ENCODE measurements at regions not wholly inside any gene's neighbourhood (a gene's known extent, or its start where the extent isn't known, plus 50 kb on each side); places are given as distances from the start of the nearest gene placed in this dataset.
A peak's percentile ranks its signal among the peaks of the same experiment; 100 is the strongest.

- Histone ChIP-seq H3K4me3 (ENCODE audit: low read depth, low read length, poor library complexity, severe bottlenecking) (no peak overlapping the region), H2AFZ (ENCODE audit: low read length) (peak overlapping the region; percentile 3; the same call in 1 of the 2 replicates), H3K79me2 (ENCODE audit: insufficient read depth, low read depth, low read length) (no peaks in the 10 kb centered on the region), H3K27ac (ENCODE audit: low read depth, low read length, poor library complexity, severe bottlenecking) (no peak overlapping the region), H3K9me3 (ENCODE audit: low read length) (no peaks in the 10 kb centered on the region), H3K4me1 (ENCODE audit: insufficient read depth, low read length, poor library complexity, severe bottlenecking) (peaks cover 59% of the 10 kb centered on the region), H3K36me3 (ENCODE audit: insufficient read depth, low read length) (no peaks in the 10 kb centered on the region), H3K9me2 (ENCODE audit: insufficient read depth, low read length) (no peaks in the 10 kb centered on the region), H4K20me1 (ENCODE audit: insufficient read depth, low read length) (no peaks in the 10 kb centered on the region), H3K4me2 (ENCODE audit: low read length) (peak overlapping the region; percentile 12; the same call in 1 of the 2 replicates)
- CTCF ChIA-PET (ENCODE audit: unreplicated experiment) = no interaction called here
- POLR2A ChIA-PET = interaction anchor here (0.6 to 1.0 kb wide), 3 partner anchors 41 to 322 kb away, joined by 3 to 6 read pairs (median 4); no protein-coding TSS in a partner anchor
- DNase-seq (ENCODE audit: low spot score) = no peak
- BruUV-seq (replicated peaks) = no TSS peak
- intact Hi-C loops (cut with micrococcal nuclease; ENCODE audit: unreplicated experiment) = no loop called here
- TF ChIP-seq EZH2phosphoT487 (IDR thresholded peaks at IDR 0.05; ENCODE audit: borderline replicate concordance, low read depth, low read length) = no peak
- TF ChIP-seq, protein P1, sequence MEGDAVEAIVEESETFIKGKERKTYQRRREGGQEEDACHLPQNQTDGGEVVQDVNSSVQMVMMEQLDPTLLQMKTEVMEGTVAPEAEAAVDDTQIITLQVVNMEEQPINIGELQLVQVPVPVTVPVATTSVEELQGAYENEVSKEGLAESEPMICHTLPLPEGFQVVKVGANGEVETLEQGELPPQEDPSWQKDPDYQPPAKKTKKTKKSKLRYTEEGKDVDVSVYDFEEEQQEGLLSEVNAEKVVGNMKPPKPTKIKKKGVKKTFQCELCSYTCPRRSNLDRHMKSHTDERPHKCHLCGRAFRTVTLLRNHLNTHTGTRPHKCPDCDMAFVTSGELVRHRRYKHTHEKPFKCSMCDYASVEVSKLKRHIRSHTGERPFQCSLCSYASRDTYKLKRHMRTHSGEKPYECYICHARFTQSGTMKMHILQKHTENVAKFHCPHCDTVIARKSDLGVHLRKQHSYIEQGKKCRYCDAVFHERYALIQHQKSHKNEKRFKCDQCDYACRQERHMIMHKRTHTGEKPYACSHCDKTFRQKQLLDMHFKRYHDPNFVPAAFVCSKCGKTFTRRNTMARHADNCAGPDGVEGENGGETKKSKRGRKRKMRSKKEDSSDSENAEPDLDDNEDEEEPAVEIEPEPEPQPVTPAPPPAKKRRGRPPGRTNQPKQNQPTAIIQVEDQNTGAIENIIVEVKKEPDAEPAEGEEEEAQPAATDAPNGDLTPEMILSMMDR (conservative IDR thresholded peaks at IDR 0.05; ENCODE audit: low read length) = no peak
These were observed 103.7 kb downstream of the VCPKMT start for GRCh38 chr14:50012644-50013043.

DNA sequence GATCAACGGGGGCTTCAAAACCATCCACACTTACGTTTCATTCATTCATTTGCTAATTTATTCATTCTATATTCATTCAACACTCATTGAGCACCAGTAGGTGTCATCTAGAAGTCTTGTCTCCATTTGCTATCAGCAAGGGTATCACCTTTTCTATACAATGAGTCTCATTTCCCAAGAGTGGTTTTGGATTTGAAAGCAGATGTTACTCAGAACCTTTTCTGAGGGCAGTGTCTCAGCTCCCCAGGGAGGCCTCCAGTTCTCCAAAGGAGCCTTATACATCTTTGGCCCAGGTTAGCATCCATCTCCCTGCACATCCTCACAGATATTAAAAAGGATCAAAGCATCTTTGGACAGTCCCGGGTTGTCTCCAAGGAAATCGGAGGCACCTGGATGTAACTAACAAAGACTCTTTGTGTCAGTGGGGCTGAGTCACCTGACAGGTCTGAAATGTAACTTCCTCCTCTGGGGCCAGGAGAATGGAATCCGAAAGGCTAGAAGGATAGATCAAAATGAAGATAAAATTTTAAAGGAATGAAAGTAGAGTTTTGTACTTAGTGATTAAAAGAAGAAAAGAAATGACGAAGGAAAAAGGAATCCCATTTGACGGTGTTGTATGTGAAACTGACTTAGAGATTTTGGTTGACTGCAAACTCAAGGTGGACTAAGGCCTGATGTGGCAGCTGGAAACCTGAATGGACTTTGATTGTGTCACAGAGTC lies 103.0 kb downstream of the VCPKMT start:
- H3K4me3 ChIP-seq (ENCODE audit: low read depth, low read length, poor library complexity, severe bottlenecking) = no peak overlapping the region
- H4K20me1 ChIP-seq (ENCODE audit: insufficient read depth, low read length) = no peaks in the 10 kb centered on the region
- DNase-seq (ENCODE audit: low spot score) = peak; percentile 16
- intact Hi-C loops (cut with micrococcal nuclease; ENCODE audit: unreplicated experiment) = no loop called here
- H2AFZ ChIP-seq (ENCODE audit: low read length) = peak overlapping the region; percentile 3; the same call in 1 of the 2 replicates
- 0 out of 2 replicates have a peak overlapping the region, but pooled peaks have one; percentile 1 for H3K4me2 ChIP-seq (ENCODE audit: low read length)
- no peaks in the 10 kb centered on the region for H3K9me3 ChIP-seq (ENCODE audit: low read length)
- H3K4me1 ChIP-seq (ENCODE audit: insufficient read depth, low read length, poor library complexity, severe bottlenecking) = peaks cover 52% of the 10 kb centered on the region
- no TSS peak for BruUV-seq (replicated peaks)
- CTCF ChIA-PET (ENCODE audit: unreplicated experiment) = no interaction called here
- H3K9me2 ChIP-seq (ENCODE audit: insufficient read depth, low read length) = no peaks in the 10 kb centered on the region
- no peak overlapping the region for H3K27ac ChIP-seq (ENCODE audit: low read depth, low read length, poor library complexity, severe bottlenecking)
- POLR2A ChIA-PET = interaction anchor here (1.0 kb wide), 1 partner anchor 41 kb away, joined by 3 read pairs; no protein-coding TSS in a partner anchor
- no peaks in the 10 kb centered on the region for H3K36me3 ChIP-seq (ENCODE audit: insufficient read depth, low read length)
- no peaks in the 10 kb centered on the region for H3K79me2 ChIP-seq (ENCODE audit: insufficient read depth, low read depth, low read length)
- TF ChIP-seq, protein P1 (conservative IDR thresholded peaks at IDR 0.05; ENCODE audit: low read length) = no peak
- no peak for TF ChIP-seq EZH2phosphoT487 (IDR thresholded peaks at IDR 0.05; ENCODE audit: borderline replicate concordance, low read depth, low read length)

GRCh38 chr14:50013934-50014333 lies 102.4 kb downstream of the VCPKMT start:
- intact Hi-C loops (cut with micrococcal nuclease; ENCODE audit: unreplicated experiment) = no loop called here
- H3K79me2 ChIP-seq (ENCODE audit: insufficient read depth, low read depth, low read length) = no peaks in the 10 kb centered on the region
- peaks cover 46% of the 10 kb centered on the region for H3K4me1 ChIP-seq (ENCODE audit: insufficient read depth, low read length, poor library complexity, severe bottlenecking)
- H3K4me2 ChIP-seq (ENCODE audit: low read length) = no peak overlapping the region
- H3K36me3 ChIP-seq (ENCODE audit: insufficient read depth, low read length) = no peaks in the 10 kb centered on the region
- ChIA-PET POLR2A (no interaction called here), CTCF (ENCODE audit: unreplicated experiment) (interaction anchor here (1.2 kb wide), 1 partner anchor 15 kb away, joined by 3 read pairs; no protein-coding TSS in a partner anchor)
- no peaks in the 10 kb centered on the region for H3K9me3 ChIP-seq (ENCODE audit: low read length)
- no peak overlapping the region for H2AFZ ChIP-seq (ENCODE audit: low read length)
- TF ChIP-seq, protein P1 (conservative IDR thresholded peaks at IDR 0.05; ENCODE audit: low read length) = no peak
- TF ChIP-seq EZH2phosphoT487 (IDR thresholded peaks at IDR 0.05; ENCODE audit: borderline replicate concordance, low read depth, low read length) = no peak
- no peak for DNase-seq (ENCODE audit: low spot score)
- no TSS peak for BruUV-seq (replicated peaks)
- H3K27ac ChIP-seq (ENCODE audit: low read depth, low read length, poor library complexity, severe bottlenecking) = no peak overlapping the region
- H3K9me2 ChIP-seq (ENCODE audit: insufficient read depth, low read length) = no peaks in the 10 kb centered on the region
- no peaks in the 10 kb centered on the region for H4K20me1 ChIP-seq (ENCODE audit: insufficient read depth, low read length)
- H3K4me3 ChIP-seq (ENCODE audit: low read depth, low read length, poor library complexity, severe bottlenecking) = no peak overlapping the region
